NCI-H1105 treated with DMSO at 0.1 percent for 48 hours (cell line): ENCODE measurements at regions not wholly inside any gene's neighbourhood (a gene's known extent, or its start where the extent isn't known, plus 50 kb on each side); places are given as distances from the start of the nearest gene placed in this dataset.

Experiments used
- DNase-seq: peaks from one replicate; lab custom pipeline; 2025; lab: John Stamatoyannopoulos, UW

- DNase-seq, result no peak
These were observed 52.6 kb upstream of the OTX2 start for GRCh38 chr14:56862836-56863235.

- no peak for DNase-seq
These were observed 50.2 kb upstream of the OTX2 start for GRCh38 chr14:56860441-56860840.
